ENCODE measurements at regions not wholly inside any gene's neighbourhood (a gene's known extent, or its start where the extent isn't known, plus 50 kb on each side); places are given as distances from the start of the nearest gene placed in this dataset.

- Mint-ChIP-seq H3K4me1 (ENCODE audit: low read depth) (no peaks in the 10 kb centered on the region), H3K9me3 (no peaks in the 10 kb centered on the region), H3K36me3 (ENCODE audit: low read depth) (no peaks in the 10 kb centered on the region), H3K27me3 (peaks cover 7% of the 10 kb centered on the region), H3K4me3 (no peak overlapping the region), H3K27ac (no peak overlapping the region)
Measured at GRCh38 chr9:115665519-115665918, 488.1 kb upstream of the PAPPA start.

GRCh38 chr9:115668521-115668920 lies 485.1 kb upstream of the PAPPA start:
- Mint-ChIP-seq H3K27ac (no peak overlapping the region), H3K4me1 (ENCODE audit: low read depth) (no peaks in the 10 kb centered on the region), H3K27me3 (no peaks in the 10 kb centered on the region), H3K4me3 (no peak overlapping the region), H3K9me3 (no peaks in the 10 kb centered on the region), H3K36me3 (ENCODE audit: low read depth) (no peaks in the 10 kb centered on the region)

- Mint-ChIP-seq H3K27ac (no peak overlapping the region), H3K27me3 (no peaks in the 10 kb centered on the region), H3K36me3 (ENCODE audit: low read depth) (no peaks in the 10 kb centered on the region), H3K4me1 (ENCODE audit: low read depth) (no peaks in the 10 kb centered on the region), H3K4me3 (no peak overlapping the region), H3K9me3 (no peaks in the 10 kb centered on the region)
Measured at GRCh38 chr9:115671236-115671962, 482.2 kb upstream of the PAPPA start.

- H3K27me3 Mint-ChIP-seq = no peaks in the 10 kb centered on the region
- no peak overlapping the region for H3K4me3 Mint-ChIP-seq
Measured at GRCh38 chr9:115671963-115672305, 481.7 kb upstream of the PAPPA start.

GRCh38 chr9:115672477-115673316 lies 480.9 kb upstream of the PAPPA start:
- H3K9me3 Mint-ChIP-seq = peaks cover 4% of the 10 kb centered on the region
- H3K4me3 Mint-ChIP-seq = no peak overlapping the region
- H3K27ac Mint-ChIP-seq = no peak overlapping the region
- H3K27me3 Mint-ChIP-seq = no peaks in the 10 kb centered on the region
- no peaks in the 10 kb centered on the region for H3K36me3 Mint-ChIP-seq (ENCODE audit: low read depth)
- H3K4me1 Mint-ChIP-seq (ENCODE audit: low read depth) = no peaks in the 10 kb centered on the region

More at GRCh38 chr9:115671963-115672305, 481.7 kb upstream of the PAPPA start:
- H3K36me3 Mint-ChIP-seq (ENCODE audit: low read depth) = no peaks in the 10 kb centered on the region
- H3K4me1 Mint-ChIP-seq (ENCODE audit: low read depth) = no peaks in the 10 kb centered on the region
- peaks cover 4% of the 10 kb centered on the region for H3K9me3 Mint-ChIP-seq
- no peak overlapping the region for H3K27ac Mint-ChIP-seq

GRCh38 chr9:115673599-115673998 lies 480.0 kb upstream of the PAPPA start:
- H3K9me3 Mint-ChIP-seq = peaks cover 4% of the 10 kb centered on the region
- no peaks in the 10 kb centered on the region for H3K4me1 Mint-ChIP-seq (ENCODE audit: low read depth)
- H3K27me3 Mint-ChIP-seq = no peaks in the 10 kb centered on the region
- no peak overlapping the region for H3K27ac Mint-ChIP-seq
- no peaks in the 10 kb centered on the region for H3K36me3 Mint-ChIP-seq (ENCODE audit: low read depth)
- no peak overlapping the region for H3K4me3 Mint-ChIP-seq

- Mint-ChIP-seq H3K27ac (no peak overlapping the region), H3K9me3 (peaks cover 4% of the 10 kb centered on the region), H3K27me3 (no peaks in the 10 kb centered on the region), H3K4me3 (no peak overlapping the region), H3K36me3 (ENCODE audit: low read depth) (no peaks in the 10 kb centered on the region), H3K4me1 (ENCODE audit: low read depth) (no peaks in the 10 kb centered on the region)
Measured at GRCh38 chr9:115674091-115674490, 479.5 kb upstream of the PAPPA start.

- Mint-ChIP-seq H3K4me1 (ENCODE audit: low read depth) (no peaks in the 10 kb centered on the region), H3K36me3 (ENCODE audit: low read depth) (no peaks in the 10 kb centered on the region), H3K27me3 (no peaks in the 10 kb centered on the region), H3K9me3 (peaks cover 4% of the 10 kb centered on the region), H3K4me3 (no peak overlapping the region), H3K27ac (no peak overlapping the region)
Measured at GRCh38 chr9:115675834-115676233, 477.8 kb upstream of the PAPPA start.

DNA sequence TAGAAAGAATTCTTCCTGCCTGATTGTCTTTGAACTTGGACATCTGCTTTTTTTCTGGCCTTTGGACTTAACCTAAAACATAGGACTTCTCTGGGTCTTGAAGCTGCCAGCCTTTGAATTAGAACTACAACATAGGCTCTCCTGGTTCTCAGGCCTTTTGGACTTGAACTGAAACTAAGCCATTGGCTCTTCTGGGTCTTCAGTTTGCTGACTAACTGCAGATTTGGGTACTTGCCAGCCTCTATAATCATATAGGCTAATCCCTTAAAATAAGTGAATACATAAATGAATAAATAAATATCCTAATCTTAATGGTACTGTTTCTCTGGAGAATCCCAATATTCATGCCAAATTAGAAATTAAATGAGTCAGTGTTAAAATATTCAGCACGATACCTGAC lies 473.4 kb upstream of the PAPPA start:
- Mint-ChIP-seq H3K9me3 (peaks cover 8% of the 10 kb centered on the region), H3K4me1 (ENCODE audit: low read depth) (no peaks in the 10 kb centered on the region)

GRCh38 chr9:115681585-115681984 lies 472.0 kb upstream of the PAPPA start:
- Mint-ChIP-seq H3K4me3 (no peak overlapping the region), H3K27ac (no peak overlapping the region), H3K9me3 (peaks cover 8% of the 10 kb centered on the region), H3K36me3 (ENCODE audit: low read depth) (no peaks in the 10 kb centered on the region), H3K27me3 (peaks cover 4% of the 10 kb centered on the region), H3K4me1 (ENCODE audit: low read depth) (no peaks in the 10 kb centered on the region)

More for the DNA sequence above, 473.4 kb upstream of the PAPPA start:
- Mint-ChIP-seq H3K4me3 (no peak overlapping the region), H3K27ac (no peak overlapping the region), H3K36me3 (ENCODE audit: low read depth) (no peaks in the 10 kb centered on the region), H3K27me3 (no peaks in the 10 kb centered on the region)

GRCh38 chr9:115686069-115686468 lies 467.5 kb upstream of the PAPPA start:
- Mint-ChIP-seq H3K36me3 (ENCODE audit: low read depth) (no peaks in the 10 kb centered on the region), H3K27ac (no peak overlapping the region), H3K9me3 (peaks cover 6% of the 10 kb centered on the region), H3K4me3 (no peak overlapping the region), H3K27me3 (peaks cover 4% of the 10 kb centered on the region), H3K4me1 (ENCODE audit: low read depth) (no peaks in the 10 kb centered on the region)

- peaks cover 4% of the 10 kb centered on the region for H3K27me3 Mint-ChIP-seq
- H3K4me1 Mint-ChIP-seq (ENCODE audit: low read depth) = no peaks in the 10 kb centered on the region
- no peaks in the 10 kb centered on the region for H3K36me3 Mint-ChIP-seq (ENCODE audit: low read depth)
- H3K9me3 Mint-ChIP-seq = peaks cover 6% of the 10 kb centered on the region
- H3K27ac Mint-ChIP-seq = no peak overlapping the region
- no peak overlapping the region for H3K4me3 Mint-ChIP-seq
Measured at GRCh38 chr9:115687356-115687755, 466.2 kb upstream of the PAPPA start.

GRCh38 chr9:115689331-115689730 lies 464.3 kb upstream of the PAPPA start:
- H3K36me3 Mint-ChIP-seq (ENCODE audit: low read depth) = no peaks in the 10 kb centered on the region
- peaks cover 6% of the 10 kb centered on the region for H3K9me3 Mint-ChIP-seq
- H3K4me3 Mint-ChIP-seq = no peak overlapping the region
- peaks cover 4% of the 10 kb centered on the region for H3K27me3 Mint-ChIP-seq
- no peak overlapping the region for H3K27ac Mint-ChIP-seq
- no peaks in the 10 kb centered on the region for H3K4me1 Mint-ChIP-seq (ENCODE audit: low read depth)

GRCh38 chr9:115690786-115691496 lies 462.6 kb upstream of the PAPPA start:
- H3K27ac Mint-ChIP-seq = no peak overlapping the region
- no peaks in the 10 kb centered on the region for H3K36me3 Mint-ChIP-seq (ENCODE audit: low read depth)
- no peaks in the 10 kb centered on the region for H3K9me3 Mint-ChIP-seq
- H3K4me1 Mint-ChIP-seq (ENCODE audit: low read depth) = no peaks in the 10 kb centered on the region
- H3K4me3 Mint-ChIP-seq = no peak overlapping the region
- peaks cover under 1% of the 10 kb centered on the region for H3K27me3 Mint-ChIP-seq

DNA sequence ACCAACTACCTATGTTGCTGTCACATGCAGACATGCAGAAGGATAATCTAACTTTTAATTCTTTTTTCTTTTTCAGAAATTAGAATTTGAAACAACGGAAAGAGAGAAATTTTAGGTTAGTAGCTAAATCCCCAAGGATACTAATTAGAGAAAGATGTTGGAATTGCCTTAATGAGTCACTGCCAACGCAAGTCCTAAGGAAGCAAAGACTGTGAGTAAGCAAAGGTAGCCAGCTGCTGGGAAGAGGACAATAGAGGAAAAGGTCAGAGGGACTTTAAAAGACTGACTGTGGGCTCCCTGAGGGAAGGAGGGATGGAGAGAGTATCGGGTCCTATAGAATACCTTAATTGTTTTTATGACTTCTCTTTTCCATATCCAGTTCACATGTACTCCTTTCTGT lies 461.9 kb upstream of the PAPPA start:
- Mint-ChIP-seq H3K27ac (no peak overlapping the region), H3K9me3 (no peaks in the 10 kb centered on the region), H3K27me3 (no peaks in the 10 kb centered on the region), H3K4me1 (ENCODE audit: low read depth) (no peaks in the 10 kb centered on the region), H3K36me3 (ENCODE audit: low read depth) (no peaks in the 10 kb centered on the region), H3K4me3 (no peak overlapping the region)

Data from stimulated activated naive CD8-positive, alpha-beta T cell treated with anti-CD3 and anti-CD28 coated beads, Interleukin-15, Interleukin-2, amounts not matched to agents 100 ng/mL and 50 ng/mL, for 24 hours (primary cell).